Keratinocyte (primary cell): ENCODE measurements at regions not wholly inside any gene's neighbourhood (a gene's known extent, or its start where the extent isn't known, plus 50 kb on each side); places are given as distances from the start of the nearest gene placed in this dataset.

Experiments used
- CTCF ChIP-seq, 3 experiments: IDR thresholded peaks in 1 of 3; conservative IDR thresholded peaks in 1 of 3; optimal IDR thresholded peaks in 1 of 3; 2 replicates in 2 of 3; 3 replicates in 1 of 3; pipeline versions ENCODE3 to v1.5.1; 2011; ENCODE audit warnings: low read length in 3 of 3, mild to moderate bottlenecking in 3 of 3, moderate library complexity in 2 of 3, control low read depth in 1 of 3, inconsistent platforms in 1 of 3; ENCODE audit not compliant: insufficient read depth in 2 of 3; ENCODE audit errors: extremely low read depth in 1 of 3
- EZH2 ChIP-seq: IDR thresholded peaks from one replicate; pipeline ENCODE4 v1.6.1; 2012; ENCODE audit warnings: inconsistent platforms, mild to moderate bottlenecking, low read length, moderate library complexity

DNA sequence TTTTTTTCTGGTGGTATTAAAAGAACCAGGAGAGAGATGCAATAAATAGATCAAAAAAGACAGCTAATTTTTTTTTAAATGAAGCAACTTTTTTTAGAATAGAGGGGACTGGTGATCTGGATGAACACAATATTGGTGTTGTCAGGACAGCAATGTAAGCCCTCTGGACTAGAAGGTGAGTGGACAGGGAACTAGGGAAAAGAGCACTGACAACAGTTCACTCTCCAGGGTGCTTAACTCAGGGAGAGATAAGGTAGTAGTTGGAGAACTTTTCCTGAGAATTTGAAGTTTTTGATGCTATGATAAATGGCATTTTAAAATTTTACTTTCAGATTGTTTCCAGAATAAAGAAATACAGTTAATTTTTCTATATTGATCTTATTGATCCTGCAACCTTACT is 158.3 kb upstream of the STAC start:
- TF ChIP-seq CTCF (optimal IDR thresholded peaks at IDR 0.05 in 1 of 3, IDR thresholded peaks at IDR 0.05 in 1 of 3, conservative IDR thresholded peaks at IDR 0.05 in 1 of 3; ENCODE audit: extremely low read depth in 1 of 3, insufficient read depth in 2 of 3, low read length in 3 of 3) (no peak), EZH2 (no peak)
